ENCODE measurements at regions not wholly inside any gene's neighbourhood (a gene's known extent, or its start where the extent isn't known, plus 50 kb on each side); places are given as distances from the start of the nearest gene placed in this dataset.

- DNase-seq (ENCODE audit: low read depth): no peak
Measured at GRCh38 chr21:25424048-25424447, 183.2 kb downstream of the MRPL39 start.

GRCh38 chr21:25422610-25423608 is 184.4 kb downstream of the MRPL39 start:
- no peak for DNase-seq (ENCODE audit: low read depth)

- DNase-seq (ENCODE audit: low read depth): peak; percentile 16
Measured at GRCh38 chr21:25421321-25422028, 185.8 kb downstream of the MRPL39 start.

DNA sequence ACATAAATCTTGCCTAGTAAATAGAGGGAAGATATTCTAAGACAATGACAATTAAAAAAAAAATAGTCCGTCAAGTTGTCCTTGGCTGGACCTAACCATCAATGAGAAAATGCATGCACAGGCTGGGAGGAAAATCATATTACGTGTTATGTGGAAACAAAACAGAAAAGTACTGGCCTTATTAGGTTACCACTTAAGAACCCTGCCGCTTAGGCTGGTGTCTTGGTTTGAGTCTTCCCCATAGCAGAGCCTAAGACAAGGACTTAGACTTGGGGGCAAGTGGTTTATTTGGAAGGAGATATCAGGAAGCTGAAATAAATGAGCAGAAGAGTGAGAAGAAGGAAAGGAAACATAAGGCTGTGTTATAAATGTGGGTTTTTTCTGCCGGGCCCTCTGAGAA is 186.4 kb downstream of the MRPL39 start:
- DNase-seq (ENCODE audit: low read depth): no peak

- DNase-seq (ENCODE audit: low read depth): no peak
Measured at GRCh38 chr21:25416669-25417068, 190.6 kb downstream of the MRPL39 start.

- peak; percentile 9 for DNase-seq (ENCODE audit: low read depth)
Measured at GRCh38 chr21:25412100-25412499, 195.2 kb downstream of the MRPL39 start.

DNA sequence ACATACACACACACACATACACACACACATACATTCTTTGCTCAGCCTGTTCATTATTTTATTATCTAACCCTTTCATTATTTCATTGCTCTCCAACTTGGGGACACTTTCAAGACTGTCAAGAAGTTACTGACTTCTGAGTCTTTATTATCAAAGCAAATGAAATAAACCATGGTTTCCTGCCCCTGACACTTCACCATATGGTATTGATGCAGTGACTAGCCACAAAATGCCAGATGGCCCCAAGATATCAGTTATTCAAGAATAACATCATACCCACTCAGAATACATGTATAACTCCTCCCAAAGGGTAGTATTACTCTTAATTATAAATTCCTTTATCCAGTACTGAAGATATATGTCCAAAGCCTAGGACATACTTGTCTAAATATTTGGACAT is 197.3 kb downstream of the MRPL39 start:
- DNase-seq (ENCODE audit: low read depth): peak; percentile 3

GRCh38 chr21:25408666-25409065 is 198.6 kb downstream of the MRPL39 start:
- no peak for DNase-seq (ENCODE audit: low read depth)

DNA sequence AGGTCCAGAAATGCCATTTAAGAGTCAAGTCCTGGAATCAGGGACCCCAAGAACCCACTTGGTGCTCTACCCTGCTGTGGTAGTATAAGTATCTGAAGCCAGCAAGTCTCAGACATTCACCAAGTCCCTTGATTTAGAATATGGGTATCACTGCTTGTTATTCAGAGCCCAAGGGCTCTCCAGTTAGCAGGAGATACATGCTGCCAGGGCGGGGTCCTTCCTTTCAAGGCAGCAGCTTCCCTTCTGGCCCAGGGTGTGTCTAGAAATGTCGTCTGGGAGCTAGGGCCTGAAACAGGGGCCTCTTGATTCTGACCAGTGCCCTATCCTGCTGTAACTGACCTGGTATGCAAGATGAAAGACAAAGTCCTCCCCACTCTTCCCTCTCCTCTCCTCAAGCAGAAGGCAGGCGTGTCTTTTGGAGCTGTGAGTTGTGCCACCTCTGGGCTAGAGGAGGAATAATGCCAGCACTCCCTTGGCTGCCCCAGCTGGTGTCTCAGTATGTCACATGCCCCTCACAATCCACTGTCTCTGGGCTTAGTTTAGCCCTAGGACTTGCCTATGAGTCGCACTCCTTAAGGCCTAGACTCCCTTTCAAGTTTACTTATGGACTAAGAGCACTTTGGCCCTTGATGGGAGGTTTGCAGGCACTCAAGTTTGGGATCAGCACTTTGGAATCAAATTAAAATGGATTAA is 200.2 kb downstream of the MRPL39 start:
- no peak for DNase-seq (ENCODE audit: low read depth)

DNA sequence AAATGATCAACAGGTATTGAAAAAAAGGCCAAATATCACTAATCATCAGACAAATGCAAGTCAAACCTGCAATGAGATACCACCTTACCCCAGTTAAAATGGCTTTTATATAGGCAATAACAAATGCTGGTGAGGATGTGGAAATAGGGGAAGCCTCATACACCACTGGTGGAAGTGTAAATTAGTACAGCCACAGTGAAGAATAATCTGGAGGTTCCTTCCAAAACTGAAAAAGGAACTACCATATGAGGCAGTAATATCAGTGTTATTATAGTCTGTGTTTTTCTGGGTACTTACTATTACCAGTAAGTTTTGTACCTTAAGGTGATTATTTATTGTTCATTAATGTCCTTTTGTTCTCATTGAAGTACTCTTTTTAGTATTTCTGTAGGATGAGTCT is 201.3 kb downstream of the MRPL39 start:
- no peak for DNase-seq (ENCODE audit: low read depth)

GRCh38 chr21:25402134-25402961 is 204.9 kb downstream of the MRPL39 start:
- DNase-seq (ENCODE audit: low read depth): no peak

DNA sequence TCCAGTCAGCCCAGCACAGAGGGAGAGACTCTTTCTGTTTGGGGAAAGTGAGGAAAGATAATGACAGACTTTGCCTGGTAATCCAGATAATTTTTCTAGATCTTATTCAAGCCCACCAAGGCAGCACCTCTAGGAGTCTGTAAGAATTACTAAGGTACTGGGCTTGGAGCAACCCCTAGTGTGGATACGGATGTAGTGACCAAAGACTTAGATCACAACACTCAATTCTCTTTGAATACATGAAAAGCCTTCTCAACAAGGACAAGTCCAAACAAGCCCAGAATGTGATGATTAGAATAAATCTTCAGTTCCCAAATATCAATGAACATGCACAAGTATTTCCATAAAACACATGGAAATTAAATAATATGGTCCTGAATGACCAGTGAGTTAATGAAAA is 206.9 kb downstream of the MRPL39 start:
- no peak for DNase-seq (ENCODE audit: low read depth)

DNA sequence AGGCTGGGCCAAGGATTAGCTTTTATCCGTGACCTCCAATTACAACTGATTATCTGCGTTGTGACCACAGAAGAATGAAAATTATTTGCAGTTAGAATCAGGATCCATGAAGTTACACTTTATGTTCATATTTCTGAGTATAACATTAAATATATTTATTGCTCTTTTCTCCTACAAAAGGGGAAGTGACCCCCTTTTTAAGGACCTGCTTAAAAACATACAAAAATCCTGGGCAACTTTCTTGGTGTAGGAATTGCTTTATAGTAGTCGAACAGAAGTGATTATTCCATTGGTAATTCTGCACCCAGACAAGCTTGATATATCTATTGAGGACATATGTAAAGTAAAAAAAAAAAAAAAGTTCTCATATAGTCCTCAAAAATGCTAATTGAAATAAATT is 208.7 kb downstream of the MRPL39 start:
- no peak for DNase-seq (ENCODE audit: low read depth)

DNA sequence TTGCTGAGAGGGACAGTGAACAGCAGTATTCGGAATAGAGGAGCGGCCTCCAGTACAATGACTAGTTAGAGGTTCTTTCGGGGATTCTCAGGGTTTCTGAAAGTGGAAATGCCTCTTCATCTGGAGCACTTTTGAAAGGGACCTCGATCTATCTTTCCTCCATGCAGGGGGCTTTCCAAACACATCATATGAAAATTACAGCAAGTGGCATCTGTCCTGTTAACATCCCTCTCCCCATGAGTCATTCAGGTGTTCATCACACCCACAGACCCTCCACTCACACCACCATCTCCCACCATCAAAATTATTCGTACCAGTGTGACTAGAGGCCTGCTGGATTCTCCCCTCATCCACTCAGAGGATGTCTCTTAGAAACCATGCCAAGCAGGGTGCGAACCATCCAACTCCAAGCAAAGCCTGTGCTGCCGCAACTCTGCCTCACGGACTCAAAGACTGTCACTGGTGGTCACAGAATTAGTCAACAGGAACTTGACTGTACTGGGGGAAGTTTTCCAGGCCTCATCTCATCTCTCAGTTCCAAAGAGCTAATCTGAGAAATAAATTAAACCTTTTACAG is 211.1 kb downstream of the MRPL39 start:
- no peak for DNase-seq (ENCODE audit: low read depth)

GRCh38 chr21:25391777-25392176 is 215.5 kb downstream of the MRPL39 start:
- no peak for DNase-seq (ENCODE audit: low read depth)

- no peak for DNase-seq (ENCODE audit: low read depth)
Measured at GRCh38 chr21:25390701-25391100, 216.6 kb downstream of the MRPL39 start.

DNA sequence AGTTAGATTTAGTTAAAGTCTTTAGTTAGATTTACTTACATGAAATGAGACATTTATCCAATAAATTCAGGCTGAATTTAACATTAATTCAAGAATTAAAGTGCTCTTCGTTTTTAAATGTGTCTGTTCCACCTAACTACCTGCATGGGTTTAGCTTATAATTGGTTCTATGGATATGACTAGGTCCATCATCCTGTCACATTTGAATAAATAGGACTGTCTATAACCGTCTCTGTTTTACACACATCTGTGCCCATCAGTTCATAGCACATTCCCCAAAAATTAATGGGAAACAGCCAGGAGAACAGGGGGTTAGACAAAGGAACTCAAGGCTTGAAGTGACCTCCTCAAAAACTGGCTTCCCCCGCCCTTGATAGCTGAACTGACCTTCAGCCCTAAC is 219.6 kb downstream of the MRPL39 start:
- no peak for DNase-seq (ENCODE audit: low read depth)

DNA sequence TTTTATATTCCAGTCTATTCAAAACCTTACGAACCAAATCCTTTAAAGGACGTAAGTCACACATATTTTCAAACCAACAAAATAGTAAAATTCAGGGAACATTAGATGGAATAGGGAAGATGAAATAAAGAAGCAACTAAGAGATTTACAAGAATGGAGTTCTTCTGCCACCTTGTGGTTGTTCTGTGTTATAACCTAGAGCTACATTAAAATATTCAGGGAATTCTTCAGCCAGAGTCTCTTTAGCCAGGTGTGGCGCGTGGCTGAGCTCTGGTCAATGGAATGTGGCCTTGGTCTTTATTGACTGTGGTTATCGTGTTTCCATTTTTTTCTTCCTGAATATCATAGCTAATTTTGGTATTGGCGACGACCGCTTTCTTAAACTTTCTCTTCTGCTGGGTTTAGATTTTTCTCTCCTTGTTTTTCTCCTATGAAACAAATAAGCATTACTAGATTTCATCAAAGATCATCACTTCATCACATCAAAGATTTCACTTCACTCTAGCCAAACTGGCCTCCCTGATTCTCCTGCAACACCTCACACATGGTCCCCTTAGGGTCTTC is 221.3 kb downstream of the MRPL39 start:
- DNase-seq (ENCODE audit: low read depth): peak; percentile 51

GRCh38 chr21:25385341-25385740 is 221.9 kb downstream of the MRPL39 start:
- DNase-seq (ENCODE audit: low read depth): no peak

DNA sequence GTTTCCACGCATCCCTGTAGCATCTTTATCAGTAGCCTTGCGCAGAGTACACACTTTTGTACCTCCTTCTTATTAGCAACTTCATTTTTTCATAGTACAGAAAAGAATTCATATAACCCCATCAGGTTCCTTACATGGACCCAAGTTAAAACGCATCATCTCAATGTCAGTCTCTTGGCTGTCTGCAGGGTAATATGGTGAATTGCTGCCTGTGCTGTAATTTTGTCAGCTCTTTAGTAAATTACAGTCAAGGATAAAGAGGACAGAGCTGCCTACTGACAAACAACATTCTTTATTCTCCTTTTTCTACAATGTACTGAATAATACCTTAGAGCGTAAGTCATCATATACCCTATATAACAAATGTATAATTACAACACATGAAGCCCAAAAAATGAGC is 222.5 kb downstream of the MRPL39 start:
- DNase-seq (ENCODE audit: low read depth): no peak

- no peak for DNase-seq (ENCODE audit: low read depth)
Measured at GRCh38 chr21:25383545-25383944, 223.7 kb downstream of the MRPL39 start.
